ENCODE measurements at regions not wholly inside any gene's neighbourhood (a gene's known extent, or its start where the extent isn't known, plus 50 kb on each side); places are given as distances from the start of the nearest gene placed in this dataset.

- DNase-seq (ENCODE audit: insufficient read length, low spot score) (no peak), FAIRE-seq (no peak)
- no peak for TF ChIP-seq POLR2A (IDR thresholded peaks at IDR 0.05; ENCODE audit: low read depth, low read length)
These were observed 78.8 kb upstream of the LCLAT1 start for GRCh38 chr2:30368258-30368657.

GRCh38 chr2:30371028-30371689, 75.9 kb upstream of the LCLAT1 start:
- FAIRE-seq = no peak
- DNase-seq (ENCODE audit: insufficient read length, low spot score) = no peak
- no peak for TF ChIP-seq POLR2A (IDR thresholded peaks at IDR 0.05; ENCODE audit: low read depth, low read length)

- DNase-seq (ENCODE audit: insufficient read length, low spot score) (no peak), FAIRE-seq (no peak)
- TF ChIP-seq POLR2A (IDR thresholded peaks at IDR 0.05; ENCODE audit: low read depth, low read length) = no peak
These were observed 75.2 kb upstream of the LCLAT1 start for GRCh38 chr2:30371772-30372373.

GRCh38 chr2:30372826-30373225, 74.2 kb upstream of the LCLAT1 start:
- DNase-seq (ENCODE audit: insufficient read length, low spot score) = no peak
- no peak for TF ChIP-seq POLR2A (IDR thresholded peaks at IDR 0.05; ENCODE audit: low read depth, low read length)
- no peak for FAIRE-seq

GRCh38 chr2:30373881-30374302, 73.2 kb upstream of the LCLAT1 start:
- no peak for FAIRE-seq
- DNase-seq (ENCODE audit: insufficient read length, low spot score) = peak; percentile 33
- no peak for TF ChIP-seq POLR2A (IDR thresholded peaks at IDR 0.05; ENCODE audit: low read depth, low read length)

- TF ChIP-seq POLR2A (IDR thresholded peaks at IDR 0.05; ENCODE audit: low read depth, low read length) = no peak
- FAIRE-seq = no peak
- DNase-seq (ENCODE audit: insufficient read length, low spot score) = no peak
These were observed 72.7 kb upstream of the LCLAT1 start for GRCh38 chr2:30374380-30374779.

- no peak for TF ChIP-seq POLR2A (IDR thresholded peaks at IDR 0.05; ENCODE audit: low read depth, low read length)
- DNase-seq (ENCODE audit: insufficient read length, low spot score) = no peak
- no peak for FAIRE-seq
These were observed 71.1 kb upstream of the LCLAT1 start for GRCh38 chr2:30375915-30376314.

GRCh38 chr2:30379481-30379880, 67.6 kb upstream of the LCLAT1 start:
- DNase-seq (ENCODE audit: insufficient read length, low spot score) = no peak
- TF ChIP-seq POLR2A (IDR thresholded peaks at IDR 0.05; ENCODE audit: low read depth, low read length) = no peak
- FAIRE-seq = no peak

- FAIRE-seq (no peak), DNase-seq (ENCODE audit: insufficient read length, low spot score) (no peak)
- TF ChIP-seq POLR2A (IDR thresholded peaks at IDR 0.05; ENCODE audit: low read depth, low read length) = no peak
These were observed 66.2 kb upstream of the LCLAT1 start for GRCh38 chr2:30380824-30381223.

GRCh38 chr2:30382162-30382783, 64.8 kb upstream of the LCLAT1 start:
- no peak for DNase-seq (ENCODE audit: insufficient read length, low spot score)
- FAIRE-seq = no peak
- TF ChIP-seq POLR2A (IDR thresholded peaks at IDR 0.05; ENCODE audit: low read depth, low read length) = no peak

GRCh38 chr2:30382995-30383394, 64.1 kb upstream of the LCLAT1 start:
- DNase-seq (ENCODE audit: insufficient read length, low spot score) (no peak), FAIRE-seq (no peak)
- no peak for TF ChIP-seq POLR2A (IDR thresholded peaks at IDR 0.05; ENCODE audit: low read depth, low read length)

- no peak for TF ChIP-seq POLR2A (IDR thresholded peaks at IDR 0.05; ENCODE audit: low read depth, low read length)
- FAIRE-seq (no peak), DNase-seq (ENCODE audit: insufficient read length, low spot score) (no peak)
These were observed 61.7 kb upstream of the LCLAT1 start for GRCh38 chr2:30385327-30385726.

GRCh38 chr2:30392097-30392496, 54.9 kb upstream of the LCLAT1 start:
- no peak for FAIRE-seq
- no peak for DNase-seq (ENCODE audit: insufficient read length, low spot score)
- no peak for TF ChIP-seq POLR2A (IDR thresholded peaks at IDR 0.05; ENCODE audit: low read depth, low read length)

- no peak for FAIRE-seq
- TF ChIP-seq POLR2A (IDR thresholded peaks at IDR 0.05; ENCODE audit: low read depth, low read length) = no peak
- DNase-seq (ENCODE audit: insufficient read length, low spot score) = no peak
These were observed 53.5 kb upstream of the LCLAT1 start for GRCh38 chr2:30393510-30393909.

- no peak for FAIRE-seq
- no peak for TF ChIP-seq POLR2A (IDR thresholded peaks at IDR 0.05; ENCODE audit: low read depth, low read length)
- no peak for DNase-seq (ENCODE audit: insufficient read length, low spot score)
These were observed 53.0 kb upstream of the LCLAT1 start for GRCh38 chr2:30394096-30394495.

All from H54 (cell line).